ENCODE measurements at regions not wholly inside any gene's neighbourhood (a gene's known extent, or its start where the extent isn't known, plus 50 kb on each side); places are given as distances from the start of the nearest gene placed in this dataset.
"Not testable (repeated sequence)": the region's sequence is repeated elsewhere in the genome, so short reads cannot be mapped to it uniquely, and the experiment has no call there.

GRCh38 chr3:150248888-150249681, 159.0 kb upstream of the TSC22D2 start:
- no peak for DNase-seq (ENCODE audit: extremely low read depth in 1 of 2, low read depth in 1 of 2)

GRCh38 chr3:150248116-150248887, 159.8 kb upstream of the TSC22D2 start:
- no peak for DNase-seq (ENCODE audit: extremely low read depth in 1 of 2, low read depth in 1 of 2)

- no peak for DNase-seq (ENCODE audit: extremely low read depth in 1 of 2, low read depth in 1 of 2)
Observed at GRCh38 chr3:150247441-150247840, 160.7 kb upstream of the TSC22D2 start.

- DNase-seq (ENCODE audit: extremely low read depth in 1 of 2, low read depth in 1 of 2): no peak
Observed at GRCh38 chr3:150243466-150243865, 164.6 kb upstream of the TSC22D2 start.

GRCh38 chr3:150242220-150242936, 165.7 kb upstream of the TSC22D2 start:
- no peak for DNase-seq (ENCODE audit: extremely low read depth in 1 of 2, low read depth in 1 of 2)

- DNase-seq (ENCODE audit: extremely low read depth in 1 of 2, low read depth in 1 of 2): no peak
Observed at GRCh38 chr3:150240891-150241290, 167.2 kb upstream of the TSC22D2 start.

- DNase-seq (ENCODE audit: extremely low read depth in 1 of 2, low read depth in 1 of 2): no peak
Observed at GRCh38 chr3:150239766-150240165, 168.3 kb upstream of the TSC22D2 start.

- no peak for DNase-seq (ENCODE audit: extremely low read depth in 1 of 2, low read depth in 1 of 2)
Observed at GRCh38 chr3:150238995-150239619, 169.0 kb upstream of the TSC22D2 start.

GRCh38 chr3:150238048-150238802, 169.9 kb upstream of the TSC22D2 start:
- no peak for DNase-seq (ENCODE audit: extremely low read depth in 1 of 2, low read depth in 1 of 2)

GRCh38 chr3:150237490-150237889, 170.6 kb upstream of the TSC22D2 start:
- DNase-seq (ENCODE audit: extremely low read depth in 1 of 2, low read depth in 1 of 2): no peak

GRCh38 chr3:150236316-150237082, 171.6 kb upstream of the TSC22D2 start:
- DNase-seq (ENCODE audit: extremely low read depth in 1 of 2, low read depth in 1 of 2): no peak

GRCh38 chr3:150235799-150236198, 172.3 kb upstream of the TSC22D2 start:
- no peak for DNase-seq (ENCODE audit: extremely low read depth in 1 of 2, low read depth in 1 of 2)

- no peak for DNase-seq (ENCODE audit: extremely low read depth in 1 of 2, low read depth in 1 of 2)
Observed at GRCh38 chr3:150232992-150233451, 175.1 kb upstream of the TSC22D2 start.

- DNase-seq (ENCODE audit: extremely low read depth in 1 of 2, low read depth in 1 of 2): no peak
Observed at GRCh38 chr3:150230037-150230436, 178.1 kb upstream of the TSC22D2 start.

GRCh38 chr3:150228626-150229025, 179.5 kb upstream of the TSC22D2 start:
- DNase-seq (ENCODE audit: extremely low read depth in 1 of 2, low read depth in 1 of 2): not testable (repeated sequence)

- peak; percentile 7 to 27 for DNase-seq (ENCODE audit: extremely low read depth in 1 of 2, low read depth in 1 of 2)
Observed at GRCh38 chr3:150227839-150228238, 180.3 kb upstream of the TSC22D2 start.

- no peak for DNase-seq (ENCODE audit: extremely low read depth in 1 of 2, low read depth in 1 of 2)
Observed at GRCh38 chr3:150225986-150226385, 182.1 kb upstream of the TSC22D2 start.

- DNase-seq (ENCODE audit: extremely low read depth in 1 of 2, low read depth in 1 of 2): no peak
Observed at GRCh38 chr3:150223558-150223957, 184.5 kb upstream of the TSC22D2 start.

GRCh38 chr3:150222691-150223489, 185.2 kb upstream of the TSC22D2 start:
- DNase-seq (ENCODE audit: extremely low read depth in 1 of 2, low read depth in 1 of 2): no peak
